GM12864 (cell line): ENCODE measurements at regions not wholly inside any gene's neighbourhood (a gene's known extent, or its start where the extent isn't known, plus 50 kb on each side); places are given as distances from the start of the nearest gene placed in this dataset.

Source experiments
- DNase-seq: peaks from one replicate; pipeline ENCODE4 v3.0.0-alpha.2; 2011; ENCODE audit warnings: low read depth
- H3K4me3 ChIP-seq: 2 replicates; pipeline ENCODE4 v1.5.1; 2011; ENCODE audit warnings: mild to moderate bottlenecking, low read depth, low read length, control low read depth
- CTCF ChIP-seq: IDR thresholded peaks from 2 replicates; pipeline ENCODE4 v1.5.1; 2011; ENCODE audit warnings: low read depth, mild to moderate bottlenecking, moderate library complexity, low read length, control low read depth, inconsistent platforms; ENCODE audit errors: missing control alignments

GRCh38 chrY:7962350-7962749 lies 1050.8 kb upstream of the AMELY start:
- no peak for TF ChIP-seq CTCF
- DNase-seq = no peak
- H3K4me3 ChIP-seq = no peak overlapping the region

GRCh38 chrY:7961811-7962210 lies 1050.3 kb upstream of the AMELY start:
- H3K4me3 ChIP-seq = no peak overlapping the region
- no peak for DNase-seq
- TF ChIP-seq CTCF = no peak

GRCh38 chrY:7957773-7958172 lies 1046.2 kb upstream of the AMELY start:
- DNase-seq = no peak
- TF ChIP-seq CTCF = no peak
- no peak overlapping the region for H3K4me3 ChIP-seq

- H3K4me3 ChIP-seq = no peak overlapping the region
- TF ChIP-seq CTCF = no peak
- no peak for DNase-seq
Measured at GRCh38 chrY:7951187-7951852, 1039.8 kb upstream of the AMELY start.

GRCh38 chrY:7944135-7944534 lies 1032.6 kb upstream of the AMELY start:
- H3K4me3 ChIP-seq = no peak overlapping the region
- no peak for DNase-seq
- no peak for TF ChIP-seq CTCF

- no peak for TF ChIP-seq CTCF
- no peak for DNase-seq
- no peak overlapping the region for H3K4me3 ChIP-seq
Measured at GRCh38 chrY:7942711-7943110, 1031.2 kb upstream of the AMELY start.

- no peak for TF ChIP-seq CTCF
- no peak overlapping the region for H3K4me3 ChIP-seq
- no peak for DNase-seq
Measured at GRCh38 chrY:7941856-7942255, 1030.3 kb upstream of the AMELY start.
